ENCODE measurements at regions not wholly inside any gene's neighbourhood (a gene's known extent, or its start where the extent isn't known, plus 50 kb on each side); places are given as distances from the start of the nearest gene placed in this dataset.

- no peak for TF ChIP-seq CTCF (conservative IDR thresholded peaks at IDR 0.05)
- no peak overlapping the region for H3K27ac ChIP-seq
Measured at GRCh38 chr12:3995306-3995705, 122.1 kb upstream of the PARP11 start.

- H3K27ac ChIP-seq: no peak overlapping the region
- no peak for TF ChIP-seq CTCF (conservative IDR thresholded peaks at IDR 0.05)
Measured at GRCh38 chr12:3994500-3994899, 121.3 kb upstream of the PARP11 start.

GRCh38 chr12:3992945-3993344, 119.7 kb upstream of the PARP11 start:
- H3K27ac ChIP-seq: no peak overlapping the region
- no peak for TF ChIP-seq CTCF (conservative IDR thresholded peaks at IDR 0.05)

- H3K27ac ChIP-seq: no peak overlapping the region
- no peak for TF ChIP-seq CTCF (conservative IDR thresholded peaks at IDR 0.05)
Measured at GRCh38 chr12:3991798-3992580, 118.8 kb upstream of the PARP11 start.

- no peak overlapping the region for H3K27ac ChIP-seq
- TF ChIP-seq CTCF (conservative IDR thresholded peaks at IDR 0.05): no peak
Measured at GRCh38 chr12:3990501-3991280, 117.5 kb upstream of the PARP11 start.

- no peak for TF ChIP-seq CTCF (conservative IDR thresholded peaks at IDR 0.05)
- no peak overlapping the region for H3K27ac ChIP-seq
Measured at GRCh38 chr12:3989218-3989550, 116.0 kb upstream of the PARP11 start.

GRCh38 chr12:3988519-3989217, 115.5 kb upstream of the PARP11 start:
- TF ChIP-seq CTCF (conservative IDR thresholded peaks at IDR 0.05): no peak
- H3K27ac ChIP-seq: no peak overlapping the region
